ENCODE measurements at regions not wholly inside any gene's neighbourhood (a gene's known extent, or its start where the extent isn't known, plus 50 kb on each side); places are given as distances from the start of the nearest gene placed in this dataset.

DNA sequence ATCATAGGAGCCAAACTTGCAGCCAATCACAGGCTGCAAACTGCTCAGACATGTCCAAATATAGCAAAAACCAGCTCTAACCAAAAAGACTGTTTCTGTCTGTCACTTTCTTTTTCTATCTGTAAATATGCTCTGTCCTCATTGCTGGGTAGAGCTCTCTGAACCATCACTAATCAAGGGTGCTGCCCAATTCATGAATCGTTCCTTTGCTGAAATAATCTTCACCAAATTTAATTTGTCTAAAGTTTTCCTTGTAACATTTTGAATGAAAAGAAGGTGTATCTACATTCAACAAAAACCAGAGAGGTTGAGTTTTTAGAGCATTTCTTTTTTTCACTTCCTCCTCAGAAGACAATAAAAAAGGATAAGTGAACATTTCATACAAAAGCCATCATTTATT is 1221.7 kb upstream of the ADGRL2 start:
- TF ChIP-seq POLR2A (IDR thresholded peaks at IDR 0.05) (no peak), CTCF (IDR thresholded peaks at IDR 0.05) (no peak)
